ENCODE measurements at regions not wholly inside any gene's neighbourhood (a gene's known extent, or its start where the extent isn't known, plus 50 kb on each side); places are given as distances from the start of the nearest gene placed in this dataset.
A peak's percentile ranks its signal among the peaks of the same experiment; 100 is the strongest.

DNA sequence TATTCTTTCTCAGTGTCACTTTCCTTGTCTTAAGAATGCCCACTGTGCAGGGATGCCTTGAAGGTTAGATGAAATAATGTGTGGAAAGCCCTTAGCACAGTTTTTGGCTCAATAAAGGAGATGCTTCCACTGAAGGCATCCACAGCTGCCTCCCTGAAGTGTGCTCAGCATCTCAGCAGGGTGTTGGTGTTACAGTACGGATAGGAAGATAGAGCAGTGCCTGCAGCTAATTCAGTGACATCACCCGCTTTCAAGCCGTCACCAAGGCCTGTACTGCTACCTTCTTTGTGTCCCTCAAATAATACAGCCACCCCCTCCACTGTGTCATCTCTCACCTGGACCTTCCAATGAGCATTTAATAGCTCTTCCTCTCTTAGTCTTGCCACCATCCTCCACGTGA, 59.0 kb downstream of the NDUFS5 start:
- Histone ChIP-seq H3K27ac (no peak overlapping the region), H3K4me1 (peaks cover 0 to 5% of the 10 kb centered on the region in 2 donors), H3K27me3 (no peaks in the 10 kb centered on the region), H3K9me3 (no peaks in the 10 kb centered on the region), H3K36me3 (no peaks in the 10 kb centered on the region), H3K4me3 (no peak overlapping the region)
- intact Hi-C loops (cut with DNase I; ENCODE audit: low total_unique reads): no loop called here
- DNase-seq: no peak
- TF ChIP-seq, protein P1, sequence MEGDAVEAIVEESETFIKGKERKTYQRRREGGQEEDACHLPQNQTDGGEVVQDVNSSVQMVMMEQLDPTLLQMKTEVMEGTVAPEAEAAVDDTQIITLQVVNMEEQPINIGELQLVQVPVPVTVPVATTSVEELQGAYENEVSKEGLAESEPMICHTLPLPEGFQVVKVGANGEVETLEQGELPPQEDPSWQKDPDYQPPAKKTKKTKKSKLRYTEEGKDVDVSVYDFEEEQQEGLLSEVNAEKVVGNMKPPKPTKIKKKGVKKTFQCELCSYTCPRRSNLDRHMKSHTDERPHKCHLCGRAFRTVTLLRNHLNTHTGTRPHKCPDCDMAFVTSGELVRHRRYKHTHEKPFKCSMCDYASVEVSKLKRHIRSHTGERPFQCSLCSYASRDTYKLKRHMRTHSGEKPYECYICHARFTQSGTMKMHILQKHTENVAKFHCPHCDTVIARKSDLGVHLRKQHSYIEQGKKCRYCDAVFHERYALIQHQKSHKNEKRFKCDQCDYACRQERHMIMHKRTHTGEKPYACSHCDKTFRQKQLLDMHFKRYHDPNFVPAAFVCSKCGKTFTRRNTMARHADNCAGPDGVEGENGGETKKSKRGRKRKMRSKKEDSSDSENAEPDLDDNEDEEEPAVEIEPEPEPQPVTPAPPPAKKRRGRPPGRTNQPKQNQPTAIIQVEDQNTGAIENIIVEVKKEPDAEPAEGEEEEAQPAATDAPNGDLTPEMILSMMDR (IDR thresholded peaks at IDR 0.05): no peak
- no peak for TF ChIP-seq POLR2A (IDR thresholded peaks at IDR 0.05)

DNA sequence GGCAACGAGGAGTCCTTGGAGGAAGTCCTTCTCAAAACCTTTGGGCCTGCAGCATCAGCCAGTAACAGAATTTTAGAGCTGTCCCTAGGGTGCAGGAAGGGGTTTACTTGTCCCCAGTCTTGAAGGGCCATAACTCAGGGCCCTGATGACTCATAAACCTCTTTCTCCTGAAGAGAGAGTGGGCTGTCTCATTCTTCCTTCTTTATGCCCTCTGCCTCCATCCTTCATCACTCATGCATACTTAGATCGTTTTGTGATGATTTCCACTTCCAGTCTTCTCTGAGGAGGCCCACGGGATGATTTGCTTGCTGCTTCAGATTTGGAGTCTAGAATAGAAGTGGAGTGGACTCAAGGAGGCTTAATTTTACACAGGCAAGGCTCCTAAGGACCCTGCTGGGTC, 60.2 kb downstream of the NDUFS5 start:
- intact Hi-C loops (cut with DNase I; ENCODE audit: low total_unique reads): no loop called here
- H3K4me1 ChIP-seq: peaks cover 0 to 5% of the 10 kb centered on the region in 2 donors
- no peaks in the 10 kb centered on the region for H3K27me3 ChIP-seq
- no peak for DNase-seq
- TF ChIP-seq, protein P1 (IDR thresholded peaks at IDR 0.05): no peak
- TF ChIP-seq POLR2A (IDR thresholded peaks at IDR 0.05): no peak
- H3K36me3 ChIP-seq: no peaks in the 10 kb centered on the region
- no peaks in the 10 kb centered on the region for H3K9me3 ChIP-seq
- peak overlapping the region; percentile 81 to 82 for H3K27ac ChIP-seq
- H3K4me3 ChIP-seq: no peak overlapping the region

DNA sequence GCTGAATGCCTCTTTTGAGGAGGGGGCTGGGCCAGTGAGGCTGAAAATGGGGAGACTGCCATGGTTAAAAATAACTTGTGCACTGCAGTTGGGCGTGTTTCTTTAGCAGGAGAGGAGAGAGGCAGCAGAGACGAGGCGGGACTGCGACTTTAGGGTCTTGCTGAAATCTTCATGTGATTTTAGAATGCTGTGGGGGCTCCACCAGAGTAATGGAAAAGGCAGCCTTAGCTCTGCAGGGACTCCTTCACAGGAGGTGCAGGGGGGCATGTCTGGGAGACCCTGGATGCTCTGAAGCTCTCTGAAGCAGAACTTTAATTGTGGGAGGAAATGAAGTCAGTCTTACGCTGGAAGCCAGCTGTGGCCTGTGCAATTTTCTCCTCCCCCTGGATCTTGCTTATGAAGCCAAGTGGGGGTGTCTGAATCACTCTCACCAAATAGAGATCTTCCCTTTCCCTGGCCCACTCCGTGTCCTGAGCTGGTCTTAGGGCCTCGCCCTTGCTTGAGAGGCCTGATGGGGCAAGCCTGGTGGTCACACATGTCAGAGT, 60.8 kb downstream of the NDUFS5 start:
- Histone ChIP-seq H3K36me3 (no peaks in the 10 kb centered on the region), H3K27ac (peak overlapping the region; percentile 81 to 82), H3K27me3 (no peaks in the 10 kb centered on the region), H3K4me1 (peaks cover 0 to under 1% of the 10 kb centered on the region in 2 donors), H3K9me3 (no peaks in the 10 kb centered on the region), H3K4me3 (no peak overlapping the region)
- intact Hi-C loops (cut with DNase I; ENCODE audit: low total_unique reads): no loop called here
- DNase-seq: peak; percentile 62 to 68
- TF ChIP-seq, protein P1 (IDR thresholded peaks at IDR 0.05): no peak
- TF ChIP-seq POLR2A (IDR thresholded peaks at IDR 0.05): no peak

DNA sequence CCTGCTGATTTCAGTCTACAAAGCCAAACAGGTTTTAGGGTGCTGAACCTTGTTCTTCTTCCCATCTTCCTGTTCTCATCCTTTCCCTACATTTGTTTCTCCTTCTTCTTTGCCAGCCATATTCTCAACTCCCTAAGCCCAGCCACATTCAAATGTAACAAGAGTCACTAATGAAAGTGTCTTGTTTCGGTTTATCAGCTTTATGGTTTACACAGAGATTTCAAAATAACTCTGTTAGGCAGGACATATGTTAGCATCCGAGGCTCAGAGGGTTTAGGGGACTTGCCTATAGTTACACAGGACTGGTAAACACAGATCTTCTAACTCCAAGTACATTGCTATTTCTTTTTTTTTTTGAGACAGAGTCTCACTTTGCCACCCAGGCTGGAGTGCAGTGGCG, 61.3 kb downstream of the NDUFS5 start:
- Histone ChIP-seq H3K9me3 (no peaks in the 10 kb centered on the region), H3K36me3 (no peaks in the 10 kb centered on the region), H3K27ac (peak overlapping the region; percentile 81 to 82), H3K4me1 (no peaks in the 10 kb centered on the region), H3K27me3 (no peaks in the 10 kb centered on the region), H3K4me3 (no peak overlapping the region)
- no peak for DNase-seq
- no peak for TF ChIP-seq POLR2A (IDR thresholded peaks at IDR 0.05)
- TF ChIP-seq, protein P1 (IDR thresholded peaks at IDR 0.05): no peak
- intact Hi-C loops (cut with DNase I; ENCODE audit: low total_unique reads): no loop called here

DNA sequence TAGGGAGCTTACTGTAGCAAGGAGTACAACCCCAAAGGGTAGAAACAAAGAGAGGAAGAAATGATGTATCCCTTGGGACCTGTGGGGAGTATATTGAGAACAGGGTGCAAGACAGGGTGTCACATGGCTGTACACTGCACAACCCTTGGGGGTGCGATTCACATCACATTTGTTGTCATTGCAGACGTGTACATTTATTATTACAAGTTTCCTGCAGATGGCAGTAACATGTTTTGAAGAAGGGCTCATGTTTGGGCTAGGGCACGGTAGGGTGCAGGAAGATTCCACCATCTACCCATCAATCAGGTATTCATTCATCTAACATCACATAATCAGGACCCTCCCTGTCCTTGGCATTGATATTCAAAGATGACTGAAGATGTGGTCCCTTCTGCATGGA, 62.5 kb downstream of the NDUFS5 start:
- no peak for TF ChIP-seq POLR2A (IDR thresholded peaks at IDR 0.05)
- TF ChIP-seq, protein P1 (IDR thresholded peaks at IDR 0.05): no peak
- Histone ChIP-seq H3K27me3 (no peaks in the 10 kb centered on the region), H3K27ac (no peak overlapping the region), H3K36me3 (no peaks in the 10 kb centered on the region), H3K4me1 (no peaks in the 10 kb centered on the region), H3K4me3 (no peak overlapping the region), H3K9me3 (no peaks in the 10 kb centered on the region)
- intact Hi-C loops (cut with DNase I; ENCODE audit: low total_unique reads): no loop called here
- no peak for DNase-seq

Data from uterus (tissue), 3 donors.